Osteocyte (in vitro differentiated cells): ENCODE measurements at regions not wholly inside any gene's neighbourhood (a gene's known extent, or its start where the extent isn't known, plus 50 kb on each side); places are given as distances from the start of the nearest gene placed in this dataset.

ENCODE experiments used
- DNase-seq: peaks from one replicate; pipeline ENCODE4 v3.0.0; 2021; ENCODE audit warnings: mixed read lengths; ENCODE audit not compliant: unreplicated experiment; ENCODE audit errors: extremely low spot score
- H3K27ac Mint-ChIP-seq: one replicate; pipeline ENCODE4 v1.8.0; 2021; ENCODE audit warnings: mild to moderate bottlenecking, mixed read lengths; ENCODE audit not compliant: unreplicated experiment
- H3K27me3 Mint-ChIP-seq: one replicate; pipeline ENCODE4 v1.8.0; 2021; ENCODE audit warnings: mixed read lengths; ENCODE audit not compliant: unreplicated experiment
- H3K36me3 Mint-ChIP-seq: one replicate; pipeline ENCODE4 v1.8.0; 2021; ENCODE audit warnings: mixed read lengths; ENCODE audit not compliant: unreplicated experiment
- H3K4me1 Mint-ChIP-seq: one replicate; pipeline ENCODE4 v1.8.0; 2021; ENCODE audit warnings: mixed read lengths; ENCODE audit not compliant: unreplicated experiment
- H3K4me3 Mint-ChIP-seq: one replicate; pipeline ENCODE4 v1.8.0; 2021; ENCODE audit warnings: mild to moderate bottlenecking, moderate library complexity, mixed read lengths; ENCODE audit not compliant: unreplicated experiment
- H3K9me3 Mint-ChIP-seq: one replicate; pipeline ENCODE4 v1.8.0; 2021; ENCODE audit warnings: mixed read lengths; ENCODE audit not compliant: unreplicated experiment
- TF ChIP-seq, protein P1 (sequence below): fragments of 200-600 bp; sonication (generic); IDR thresholded peaks from 2 replicates; pipeline ENCODE4 v1.5.0; 2021; ENCODE audit warnings: antibody characterized with exemption, mild to moderate bottlenecking, moderate library complexity

DNA sequence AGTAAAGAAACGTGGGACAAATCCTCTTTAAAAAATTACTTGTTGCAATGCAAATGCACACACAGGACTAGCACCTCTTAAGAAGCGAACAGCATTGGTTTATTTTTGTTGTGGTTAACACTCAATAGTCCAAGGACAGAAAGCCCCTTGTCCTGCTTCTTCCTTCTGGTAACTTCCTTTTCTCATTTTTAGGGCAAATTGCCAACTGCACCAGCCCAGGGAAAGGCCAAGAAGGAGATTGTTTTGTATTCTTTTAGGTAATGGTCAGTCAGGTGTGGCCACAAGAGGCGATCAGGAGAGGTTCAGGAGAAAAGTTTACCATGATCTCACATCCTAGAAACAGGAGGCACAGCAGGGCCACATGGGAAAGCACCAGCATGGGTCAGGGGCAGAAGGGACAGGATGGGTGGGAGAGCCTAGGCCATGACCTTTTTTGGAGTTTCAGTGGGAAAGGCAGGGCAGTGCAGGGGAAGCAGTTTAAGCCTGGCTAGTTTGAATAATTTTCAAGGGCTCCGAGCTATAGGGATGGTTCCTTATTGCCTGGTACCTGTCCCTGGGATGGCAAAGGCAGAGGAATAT, 73.0 kb downstream of the CHRNA1 start:
- TF ChIP-seq, protein P1, sequence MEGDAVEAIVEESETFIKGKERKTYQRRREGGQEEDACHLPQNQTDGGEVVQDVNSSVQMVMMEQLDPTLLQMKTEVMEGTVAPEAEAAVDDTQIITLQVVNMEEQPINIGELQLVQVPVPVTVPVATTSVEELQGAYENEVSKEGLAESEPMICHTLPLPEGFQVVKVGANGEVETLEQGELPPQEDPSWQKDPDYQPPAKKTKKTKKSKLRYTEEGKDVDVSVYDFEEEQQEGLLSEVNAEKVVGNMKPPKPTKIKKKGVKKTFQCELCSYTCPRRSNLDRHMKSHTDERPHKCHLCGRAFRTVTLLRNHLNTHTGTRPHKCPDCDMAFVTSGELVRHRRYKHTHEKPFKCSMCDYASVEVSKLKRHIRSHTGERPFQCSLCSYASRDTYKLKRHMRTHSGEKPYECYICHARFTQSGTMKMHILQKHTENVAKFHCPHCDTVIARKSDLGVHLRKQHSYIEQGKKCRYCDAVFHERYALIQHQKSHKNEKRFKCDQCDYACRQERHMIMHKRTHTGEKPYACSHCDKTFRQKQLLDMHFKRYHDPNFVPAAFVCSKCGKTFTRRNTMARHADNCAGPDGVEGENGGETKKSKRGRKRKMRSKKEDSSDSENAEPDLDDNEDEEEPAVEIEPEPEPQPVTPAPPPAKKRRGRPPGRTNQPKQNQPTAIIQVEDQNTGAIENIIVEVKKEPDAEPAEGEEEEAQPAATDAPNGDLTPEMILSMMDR, result no peak
- Mint-ChIP-seq H3K9me3 (no peaks in the 10 kb centered on the region), H3K36me3 (no peaks in the 10 kb centered on the region), H3K27ac (no peak overlapping the region), H3K27me3 (peaks cover 36% of the 10 kb centered on the region), H3K4me3 (no peak overlapping the region), H3K4me1 (no peaks in the 10 kb centered on the region)
- DNase-seq, result no peak

DNA sequence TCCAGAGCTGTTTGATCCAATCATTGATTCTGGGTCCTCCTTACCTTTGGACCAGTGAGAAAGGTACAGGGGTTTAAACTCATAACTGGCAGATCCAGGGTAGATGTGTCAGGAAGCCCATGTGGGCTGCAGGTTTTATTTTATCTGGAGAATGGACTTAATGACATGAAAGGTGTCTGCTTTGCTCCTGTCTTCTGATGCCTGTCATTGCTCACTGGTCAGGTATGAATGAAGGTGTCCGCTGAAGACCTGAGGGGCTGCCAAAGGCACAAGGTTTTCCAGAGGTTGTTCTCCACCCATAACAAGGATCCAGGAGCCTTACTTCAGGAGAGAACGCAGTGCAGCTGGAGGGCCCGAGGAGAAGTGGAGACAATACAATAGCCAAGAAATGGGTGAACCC, 74.2 kb downstream of the CHRNA1 start:
- H3K9me3 Mint-ChIP-seq, result no peaks in the 10 kb centered on the region
- DNase-seq, result no peak
- no peaks in the 10 kb centered on the region for H3K36me3 Mint-ChIP-seq
- H3K4me1 Mint-ChIP-seq, result no peaks in the 10 kb centered on the region
- no peak overlapping the region for H3K27ac Mint-ChIP-seq
- peaks cover 26% of the 10 kb centered on the region for H3K27me3 Mint-ChIP-seq
- TF ChIP-seq, protein P1, result no peak
- H3K4me3 Mint-ChIP-seq, result no peak overlapping the region

DNA sequence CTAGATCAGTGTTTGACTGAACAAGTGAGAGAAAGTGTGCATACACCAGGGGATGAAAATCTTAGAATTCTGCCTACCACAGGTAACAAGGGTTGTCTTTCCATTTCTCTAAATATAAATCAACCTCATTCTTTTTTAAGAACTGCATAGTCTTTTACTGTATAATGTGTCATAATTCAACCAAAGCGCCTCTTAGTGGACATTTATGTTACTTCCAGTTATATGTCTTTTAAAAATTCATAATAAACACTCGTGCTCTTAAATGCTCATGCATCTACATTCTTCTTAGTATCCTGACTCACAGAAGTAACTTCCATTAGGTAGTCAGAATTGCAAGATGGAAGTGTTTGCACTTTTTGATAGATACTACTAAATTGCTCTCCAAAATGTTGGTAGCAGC, 76.2 kb downstream of the CHRNA1 start:
- DNase-seq, result no peak
- TF ChIP-seq, protein P1, result peak; percentile 60
- peaks cover 12% of the 10 kb centered on the region for H3K27me3 Mint-ChIP-seq
- H3K9me3 Mint-ChIP-seq, result no peaks in the 10 kb centered on the region
- H3K4me1 Mint-ChIP-seq, result peaks cover 10% of the 10 kb centered on the region
- H3K4me3 Mint-ChIP-seq, result no peak overlapping the region
- H3K36me3 Mint-ChIP-seq, result no peaks in the 10 kb centered on the region
- no peak overlapping the region for H3K27ac Mint-ChIP-seq

DNA sequence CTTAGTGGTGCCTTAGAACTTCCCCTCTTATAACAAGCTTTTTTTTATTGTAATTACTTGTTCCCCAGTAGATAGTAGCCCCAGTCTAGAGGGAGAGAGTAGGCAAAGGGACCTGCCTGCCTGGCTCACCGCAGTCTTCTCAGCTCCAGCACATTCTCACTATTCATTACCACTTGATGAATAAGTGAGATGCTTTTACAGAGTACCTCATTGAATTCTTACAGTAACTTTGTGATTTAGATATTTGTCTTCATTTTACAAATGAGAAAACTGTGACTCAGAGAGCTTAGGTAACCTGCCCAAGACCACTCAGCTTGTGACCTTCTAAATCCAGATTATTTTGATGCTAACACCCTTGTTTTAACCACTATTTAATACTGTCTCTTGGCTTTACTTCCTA, 77.8 kb downstream of the CHRNA1 start:
- H3K27ac Mint-ChIP-seq, result no peak overlapping the region
- H3K27me3 Mint-ChIP-seq, result peaks cover 11% of the 10 kb centered on the region
- no peak overlapping the region for H3K4me3 Mint-ChIP-seq
- peaks cover 12% of the 10 kb centered on the region for H3K4me1 Mint-ChIP-seq
- no peaks in the 10 kb centered on the region for H3K36me3 Mint-ChIP-seq
- TF ChIP-seq, protein P1, result no peak
- DNase-seq, result no peak
- H3K9me3 Mint-ChIP-seq, result no peaks in the 10 kb centered on the region

DNA sequence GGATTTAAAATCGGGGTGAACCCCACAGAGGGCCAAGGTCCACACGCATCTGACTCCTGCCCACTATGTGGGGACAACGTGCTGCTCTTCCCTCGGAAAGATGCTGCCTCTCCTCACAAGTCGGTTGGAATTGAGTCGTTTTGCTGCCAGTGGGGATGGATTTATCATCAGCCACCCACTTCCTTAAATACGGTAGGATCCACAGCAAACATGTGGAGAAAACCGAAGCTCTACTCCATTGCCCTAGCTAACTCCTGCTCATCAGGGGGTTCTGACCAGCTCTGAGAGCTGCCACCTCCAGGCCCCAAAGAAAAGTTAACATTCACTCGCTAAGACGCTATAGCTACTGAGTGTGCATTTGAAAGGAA, 80.9 kb downstream of the CHRNA1 start:
- TF ChIP-seq, protein P1, result peak; percentile 57
- peak overlapping the region; percentile 86 for H3K27ac Mint-ChIP-seq
- no peak for DNase-seq
- H3K4me3 Mint-ChIP-seq, result peak overlapping the region; percentile 87
- H3K9me3 Mint-ChIP-seq, result no peaks in the 10 kb centered on the region
- peaks cover 2% of the 10 kb centered on the region for H3K27me3 Mint-ChIP-seq
- peaks cover 34% of the 10 kb centered on the region for H3K4me1 Mint-ChIP-seq
- no peaks in the 10 kb centered on the region for H3K36me3 Mint-ChIP-seq
